ENCODE measurements at regions not wholly inside any gene's neighbourhood (a gene's known extent, or its start where the extent isn't known, plus 50 kb on each side); places are given as distances from the start of the nearest gene placed in this dataset.

GRCh38 chr14:40487824-40488223 is 1055.6 kb upstream of the FBXO33 start:
- no peak for DNase-seq
- WGBS, 2 donors = 74 to 88% methylated on average over 1 of the region's 1 CpG
- H3K27me3 ChIP-seq = no peaks in the 10 kb centered on the region
- no peak overlapping the region for H3K27ac ChIP-seq
- TF ChIP-seq POLR2A (IDR thresholded peaks at IDR 0.05) (no peak), CTCF (IDR thresholded peaks at IDR 0.05) (no peak)
- intact Hi-C loops (cut with DNase I) = no loop called here
- H3K4me1 ChIP-seq = no peaks in the 10 kb centered on the region
- H3K9me3 ChIP-seq = no peaks in the 10 kb centered on the region
- no peak overlapping the region for H3K4me3 ChIP-seq
- H3K36me3 ChIP-seq = no peaks in the 10 kb centered on the region

GRCh38 chr14:40485688-40486087 is 1053.5 kb upstream of the FBXO33 start:
- Histone ChIP-seq H3K27ac (no peak overlapping the region), H3K27me3 (no peaks in the 10 kb centered on the region), H3K4me1 (no peaks in the 10 kb centered on the region), H3K4me3 (no peak overlapping the region), H3K9me3 (no peaks in the 10 kb centered on the region), H3K36me3 (no peaks in the 10 kb centered on the region)
- DNase-seq = no peak
- intact Hi-C loops (cut with DNase I) = no loop called here
- TF ChIP-seq CTCF (IDR thresholded peaks at IDR 0.05) (no peak), POLR2A (IDR thresholded peaks at IDR 0.05) (no peak)

GRCh38 chr14:40476005-40476404 is 1043.8 kb upstream of the FBXO33 start:
- Histone ChIP-seq H3K4me3 (no peak overlapping the region), H3K36me3 (no peaks in the 10 kb centered on the region), H3K27ac (no peak overlapping the region), H3K4me1 (no peaks in the 10 kb centered on the region), H3K27me3 (no peaks in the 10 kb centered on the region), H3K9me3 (peaks cover 0 to 19% (median 11%) of the 10 kb centered on the region in 3 donors)
- intact Hi-C loops (cut with DNase I) = no loop called here
- TF ChIP-seq CTCF (IDR thresholded peaks at IDR 0.05) = no peak
- no peak for TF ChIP-seq POLR2A (IDR thresholded peaks at IDR 0.05)
- WGBS, 2 donors = 64 to 67% methylated on average over 1 of the region's 1 CpG
- DNase-seq = no peak

- no peak overlapping the region for H3K27ac ChIP-seq
- H3K4me1 ChIP-seq = no peaks in the 10 kb centered on the region
- TF ChIP-seq POLR2A (IDR thresholded peaks at IDR 0.05) (no peak), CTCF (IDR thresholded peaks at IDR 0.05) (no peak)
- no peaks in the 10 kb centered on the region for H3K36me3 ChIP-seq
- DNase-seq = no peak
- no peak overlapping the region for H3K4me3 ChIP-seq
- 40 to 61% methylated on average over 1 of the region's 1 CpG for WGBS, 2 donors
- intact Hi-C loops (cut with DNase I) = no loop called here
- H3K9me3 ChIP-seq = peaks cover 0 to 8% (median 0%) of the 10 kb centered on the region in 3 donors
- H3K27me3 ChIP-seq = no peaks in the 10 kb centered on the region
Observed at GRCh38 chr14:40467969-40468368, 1035.7 kb upstream of the FBXO33 start.

GRCh38 chr14:40464531-40464930 is 1032.3 kb upstream of the FBXO33 start:
- H3K36me3 ChIP-seq = no peaks in the 10 kb centered on the region
- H3K27ac ChIP-seq = no peak overlapping the region
- TF ChIP-seq POLR2A (IDR thresholded peaks at IDR 0.05) (no peak), CTCF (IDR thresholded peaks at IDR 0.05) (no peak)
- WGBS, 2 donors = 100% methylated on average over 2 of the region's 2 CpGs; no CpG with 5 or more reads in 1 of the 2 donors
- H3K4me1 ChIP-seq = no peaks in the 10 kb centered on the region
- no peaks in the 10 kb centered on the region for H3K9me3 ChIP-seq
- DNase-seq = no peak
- no peaks in the 10 kb centered on the region for H3K27me3 ChIP-seq
- intact Hi-C loops (cut with DNase I) = no loop called here
- no peak overlapping the region for H3K4me3 ChIP-seq
